ENCODE measurements at regions not wholly inside any gene's neighbourhood (a gene's known extent, or its start where the extent isn't known, plus 50 kb on each side); places are given as distances from the start of the nearest gene placed in this dataset.

DNA sequence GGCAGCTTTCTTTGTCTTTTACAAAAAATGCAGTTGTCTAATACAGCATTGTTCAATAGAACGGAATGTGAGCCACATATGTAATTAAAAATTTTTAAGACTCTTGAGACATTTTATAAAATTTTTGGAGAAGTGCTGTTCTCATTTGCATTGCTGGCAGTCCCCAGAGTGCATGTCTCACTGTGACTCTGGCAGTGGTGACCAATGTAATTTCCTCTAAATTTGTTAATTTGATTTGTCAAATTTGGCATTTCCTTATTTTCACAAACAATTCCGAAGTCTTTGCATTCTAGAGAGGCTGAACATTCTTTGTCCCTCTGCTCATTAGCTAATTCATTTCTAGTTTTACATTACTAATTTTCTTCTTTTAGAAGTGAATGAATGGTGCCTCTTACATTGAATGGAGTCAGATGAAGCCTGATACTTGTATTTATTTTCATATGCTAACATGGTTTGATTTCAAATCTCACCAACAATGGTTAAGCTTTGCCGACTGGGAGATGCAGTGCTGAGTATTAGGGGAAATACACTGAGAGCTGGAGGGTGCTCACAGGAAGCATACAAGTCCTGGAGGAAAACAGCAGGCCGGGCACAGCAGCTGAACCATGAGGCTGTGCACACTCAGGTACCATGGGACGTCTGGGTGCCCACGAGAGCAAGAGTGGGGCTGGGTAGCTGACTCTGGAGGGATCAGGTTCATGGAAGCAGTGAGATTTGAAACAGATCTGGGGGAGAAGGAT, 68.5 kb upstream of the ARMC2 start:
- no peaks in the 10 kb centered on the region for H3K36me3 ChIP-seq
- H3K4me3 ChIP-seq (replicated peaks in 1 of 3), result no peak overlapping the region
- no peaks in the 10 kb centered on the region for H3K9me3 ChIP-seq
- WGBS, 2 donors, result 75 to 83% methylated on average over 6 of the region's 6 CpGs
- no peak for TF ChIP-seq POLR2A (IDR thresholded peaks at IDR 0.05)
- TF ChIP-seq, protein P1, sequence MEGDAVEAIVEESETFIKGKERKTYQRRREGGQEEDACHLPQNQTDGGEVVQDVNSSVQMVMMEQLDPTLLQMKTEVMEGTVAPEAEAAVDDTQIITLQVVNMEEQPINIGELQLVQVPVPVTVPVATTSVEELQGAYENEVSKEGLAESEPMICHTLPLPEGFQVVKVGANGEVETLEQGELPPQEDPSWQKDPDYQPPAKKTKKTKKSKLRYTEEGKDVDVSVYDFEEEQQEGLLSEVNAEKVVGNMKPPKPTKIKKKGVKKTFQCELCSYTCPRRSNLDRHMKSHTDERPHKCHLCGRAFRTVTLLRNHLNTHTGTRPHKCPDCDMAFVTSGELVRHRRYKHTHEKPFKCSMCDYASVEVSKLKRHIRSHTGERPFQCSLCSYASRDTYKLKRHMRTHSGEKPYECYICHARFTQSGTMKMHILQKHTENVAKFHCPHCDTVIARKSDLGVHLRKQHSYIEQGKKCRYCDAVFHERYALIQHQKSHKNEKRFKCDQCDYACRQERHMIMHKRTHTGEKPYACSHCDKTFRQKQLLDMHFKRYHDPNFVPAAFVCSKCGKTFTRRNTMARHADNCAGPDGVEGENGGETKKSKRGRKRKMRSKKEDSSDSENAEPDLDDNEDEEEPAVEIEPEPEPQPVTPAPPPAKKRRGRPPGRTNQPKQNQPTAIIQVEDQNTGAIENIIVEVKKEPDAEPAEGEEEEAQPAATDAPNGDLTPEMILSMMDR (IDR thresholded peaks at IDR 0.05), result no peak
- intact Hi-C loops (cut with DNase I), result loop anchor here (5.0 kb wide), 2 partner anchors 217 to 237 kb away; partner anchors contain the start of gene FOXO3
- no peak for DNase-seq
- H3K27me3 ChIP-seq, result no peaks in the 10 kb centered on the region
- H3K27ac ChIP-seq, result no peak overlapping the region
- H3K4me1 ChIP-seq, result peaks cover 0 to 5% of the 10 kb centered on the region in 2 donors

DNA sequence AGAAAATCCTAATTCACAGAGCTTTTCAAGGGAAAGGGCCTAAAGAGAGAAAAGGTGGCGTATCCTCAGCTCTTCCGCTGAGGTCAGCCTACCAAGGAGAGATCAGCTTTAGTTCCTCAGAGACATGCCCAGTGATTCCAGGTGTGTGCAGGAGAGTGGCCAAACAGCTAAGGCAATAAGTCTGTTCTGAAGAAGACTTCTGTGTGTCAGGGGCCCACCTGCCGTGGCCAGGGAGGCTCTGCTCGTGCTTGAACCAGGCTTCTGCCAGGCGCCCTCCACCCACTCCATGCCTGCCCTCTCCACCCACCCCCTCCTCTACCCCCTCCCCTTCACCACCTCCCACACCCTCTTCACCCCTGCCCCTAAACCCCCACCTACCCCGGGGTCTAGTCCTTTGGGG, 67.4 kb upstream of the ARMC2 start:
- intact Hi-C loops (cut with DNase I), result loop anchor here (5.0 kb wide), 2 partner anchors 218 to 238 kb away; partner anchors contain the start of gene FOXO3
- DNase-seq, result no peak

DNA sequence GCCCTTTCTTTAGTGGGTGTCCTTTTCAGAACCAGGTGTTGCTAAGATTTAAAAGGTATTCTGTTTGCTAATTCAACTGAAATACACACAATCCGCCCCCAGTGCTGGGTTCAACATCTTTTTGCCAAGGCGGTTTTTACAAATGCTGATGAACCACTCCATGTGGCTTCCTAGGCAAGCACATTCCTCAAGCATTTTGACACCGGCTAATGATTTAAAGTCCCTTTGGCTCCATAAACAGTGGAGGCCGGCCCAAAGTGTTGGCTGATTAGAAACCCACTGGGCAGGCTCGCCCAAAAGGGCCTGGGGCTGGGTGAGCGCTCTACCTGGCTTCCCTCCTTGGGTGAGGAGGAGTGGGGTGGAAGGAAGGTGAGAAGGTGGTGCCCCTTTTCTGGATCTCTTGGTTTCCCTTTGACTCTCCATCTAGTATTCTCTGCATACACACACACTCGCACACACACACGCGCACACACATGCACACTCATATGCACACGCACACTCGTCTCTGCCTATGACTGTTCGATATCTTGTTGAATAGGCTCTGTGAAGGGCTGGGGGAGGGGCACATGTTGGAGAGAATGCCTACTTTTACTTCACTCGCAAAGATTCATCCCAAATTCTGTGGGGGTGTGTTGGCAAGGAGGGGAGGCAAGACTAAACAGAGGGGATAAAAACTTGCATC, 66.7 kb upstream of the ARMC2 start:
- peaks cover 0 to 5% of the 10 kb centered on the region in 2 donors for H3K4me1 ChIP-seq
- peak in 1 of 2 donors; percentile 24 for DNase-seq
- H3K4me3 ChIP-seq (replicated peaks in 1 of 3), result peak overlapping the region; percentile 19 to 57 (median 30)
- TF ChIP-seq, protein P1 (IDR thresholded peaks at IDR 0.05), result no peak
- TF ChIP-seq POLR2A (IDR thresholded peaks at IDR 0.05), result no peak
- H3K27me3 ChIP-seq, result no peaks in the 10 kb centered on the region
- H3K9me3 ChIP-seq, result no peaks in the 10 kb centered on the region
- 54 to 68% methylated on average over 13 of the region's 13 CpGs for WGBS, 2 donors
- peak overlapping the region in 1 of 3 donors; percentile 49 for H3K27ac ChIP-seq
- intact Hi-C loops (cut with DNase I), result loop anchor here (5.0 kb wide), 2 partner anchors 219 to 239 kb away; partner anchors contain the start of gene FOXO3
- no peaks in the 10 kb centered on the region for H3K36me3 ChIP-seq

More for the DNA sequence above, 67.4 kb upstream of the ARMC2 start:
- Histone ChIP-seq H3K27ac (no peak overlapping the region), H3K36me3 (no peaks in the 10 kb centered on the region), H3K9me3 (no peaks in the 10 kb centered on the region), H3K4me3 (replicated peaks in 1 of 3) (no peak overlapping the region), H3K4me1 (peaks cover 0 to 5% of the 10 kb centered on the region in 2 donors), H3K27me3 (no peaks in the 10 kb centered on the region)
- no peak for TF ChIP-seq POLR2A (IDR thresholded peaks at IDR 0.05)
- TF ChIP-seq, protein P1 (IDR thresholded peaks at IDR 0.05), result no peak
- 83 to 86% methylated on average over 6 of the region's 6 CpGs for WGBS, 2 donors

DNA sequence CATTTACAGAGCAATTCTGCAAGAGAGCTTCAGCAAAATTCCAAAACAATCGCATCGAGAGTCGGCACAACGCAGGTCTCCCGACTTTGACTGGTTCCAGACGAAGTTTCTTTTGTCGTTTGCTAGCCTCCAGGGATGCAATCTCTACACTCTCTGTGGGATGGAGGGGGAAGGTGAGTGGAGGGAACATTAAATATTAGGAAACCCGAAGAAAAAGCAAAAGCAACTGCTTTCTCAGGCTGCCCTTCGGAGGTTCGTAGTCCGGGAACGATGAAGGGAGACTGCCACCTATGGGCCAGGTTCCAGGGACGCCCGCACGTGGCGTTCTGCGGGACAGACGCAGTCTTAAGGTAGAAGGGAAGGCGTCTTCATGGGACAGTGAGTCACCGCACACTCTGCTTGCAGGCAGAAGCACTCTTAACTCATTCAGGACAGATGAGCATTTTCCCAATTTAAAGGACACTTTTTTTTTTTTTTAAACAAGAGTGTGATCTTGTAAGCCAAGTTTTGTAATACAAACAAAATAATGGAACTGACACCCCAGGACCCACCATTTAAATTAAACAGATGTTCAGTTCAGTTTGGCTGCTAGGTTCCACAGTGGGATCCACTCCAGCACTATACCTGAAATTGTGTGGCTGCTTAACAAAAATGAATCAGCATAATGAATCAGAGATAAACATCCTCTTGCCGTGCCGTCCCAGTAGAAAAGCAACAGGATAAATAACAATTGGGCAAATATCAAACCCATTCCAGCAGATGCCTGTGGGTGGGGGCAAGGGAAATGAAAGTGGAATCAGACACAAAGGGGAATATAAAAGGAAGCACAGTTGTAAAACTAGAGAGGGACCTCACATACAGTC, 65.8 kb upstream of the ARMC2 start:
- H3K4me1 ChIP-seq, result peaks cover 0 to 5% of the 10 kb centered on the region in 2 donors
- peak overlapping the region; percentile 19 to 57 (median 30) for H3K4me3 ChIP-seq (replicated peaks in 1 of 3)
- intact Hi-C loops (cut with DNase I), result loop anchor here (5.0 kb wide), 2 partner anchors 220 to 240 kb away; partner anchors contain the start of gene FOXO3
- no peaks in the 10 kb centered on the region for H3K9me3 ChIP-seq
- WGBS, 2 donors, result 6 to 7% methylated on average over 22 of the region's 22 CpGs
- peak; percentile 82 to 88 for DNase-seq
- TF ChIP-seq, protein P1 (IDR thresholded peaks at IDR 0.05), result peak; percentile 49 to 83 (median 72)
- no peak for TF ChIP-seq POLR2A (IDR thresholded peaks at IDR 0.05)
- H3K36me3 ChIP-seq, result no peaks in the 10 kb centered on the region
- H3K27me3 ChIP-seq, result no peaks in the 10 kb centered on the region
- H3K27ac ChIP-seq, result peak overlapping the region in 1 of 3 donors; percentile 49

Data from thyroid gland (tissue), 4 donors.